HG03575 (cell line): ENCODE measurements at regions not wholly inside any gene's neighbourhood (a gene's known extent, or its start where the extent isn't known, plus 50 kb on each side); places are given as distances from the start of the nearest gene placed in this dataset.
A peak's percentile ranks its signal among the peaks of the same experiment; 100 is the strongest.
"Not testable (repeated sequence)": the region's sequence is repeated elsewhere in the genome, so short reads cannot be mapped to it uniquely, and the experiment has no call there.

Source experiments
- ATAC-seq: cut with Tn5 transposase; IDR thresholded peaks from one replicate; pipeline ENCODE4 v1.9.1; 2021; ENCODE audit not compliant: unreplicated experiment, insufficient number of reproducible peaks, low FRiP score; ENCODE audit errors: extremely low read depth

- ATAC-seq: no peak
Measured at GRCh38 chr12:22802883-22803630, 178.1 kb downstream of the ETNK1 start.

- ATAC-seq: no peak
Measured at GRCh38 chr12:22803725-22804124, 178.8 kb downstream of the ETNK1 start.

DNA sequence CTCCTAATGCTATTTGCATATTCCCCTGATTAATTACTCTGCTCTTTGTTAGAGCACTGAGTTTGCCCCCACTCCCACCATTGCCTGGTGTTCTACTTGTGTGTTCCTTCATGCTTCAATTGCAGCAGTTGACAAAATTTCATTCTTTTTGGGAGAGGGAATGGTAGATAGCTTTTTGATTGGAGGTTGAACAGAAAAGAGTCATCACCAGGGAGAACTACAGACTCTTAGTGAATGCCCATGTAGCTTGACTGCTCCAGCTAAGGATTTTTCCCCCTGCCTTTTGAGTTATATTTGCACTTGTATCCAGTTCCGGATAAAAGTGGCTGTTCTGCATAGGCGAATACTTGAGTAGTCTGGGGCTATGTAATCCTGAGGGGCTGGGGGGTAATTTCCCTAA lies 183.9 kb downstream of the ETNK1 start:
- no peak for ATAC-seq

GRCh38 chr12:22810036-22810435 lies 185.1 kb downstream of the ETNK1 start:
- ATAC-seq: no peak

- no peak for ATAC-seq
Measured at GRCh38 chr12:22812531-22812930, 187.6 kb downstream of the ETNK1 start.

DNA sequence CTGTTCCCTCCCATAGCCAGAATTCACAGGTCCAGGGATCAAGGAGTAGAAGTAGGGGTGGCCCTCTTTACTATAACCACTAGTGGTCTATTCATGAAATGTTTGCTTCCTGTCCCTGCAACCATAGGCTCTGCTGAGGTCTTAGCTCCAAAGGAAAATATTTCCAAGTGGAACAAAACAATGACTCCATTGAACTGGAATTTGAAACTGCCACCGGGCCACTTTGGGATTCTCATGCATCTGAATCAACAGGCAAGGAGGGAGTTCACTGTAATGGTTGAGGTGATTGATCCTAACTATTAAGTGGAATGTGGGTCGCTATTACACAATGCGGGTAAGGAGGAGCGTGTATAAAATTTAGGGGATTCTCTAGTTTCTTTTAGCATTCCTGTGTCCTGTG lies 197.0 kb downstream of the ETNK1 start:
- no peak for ATAC-seq

GRCh38 chr12:22826026-22826425 lies 201.1 kb downstream of the ETNK1 start:
- ATAC-seq: no peak

- ATAC-seq: not testable (repeated sequence)
Measured at GRCh38 chr12:22826446-22826981, 201.5 kb downstream of the ETNK1 start.

- peak; percentile 79 for ATAC-seq
Measured at GRCh38 chr12:22828066-22828465, 203.1 kb downstream of the ETNK1 start.

- ATAC-seq: no peak
Measured at GRCh38 chr12:22835431-22835830, 210.5 kb downstream of the ETNK1 start.

DNA sequence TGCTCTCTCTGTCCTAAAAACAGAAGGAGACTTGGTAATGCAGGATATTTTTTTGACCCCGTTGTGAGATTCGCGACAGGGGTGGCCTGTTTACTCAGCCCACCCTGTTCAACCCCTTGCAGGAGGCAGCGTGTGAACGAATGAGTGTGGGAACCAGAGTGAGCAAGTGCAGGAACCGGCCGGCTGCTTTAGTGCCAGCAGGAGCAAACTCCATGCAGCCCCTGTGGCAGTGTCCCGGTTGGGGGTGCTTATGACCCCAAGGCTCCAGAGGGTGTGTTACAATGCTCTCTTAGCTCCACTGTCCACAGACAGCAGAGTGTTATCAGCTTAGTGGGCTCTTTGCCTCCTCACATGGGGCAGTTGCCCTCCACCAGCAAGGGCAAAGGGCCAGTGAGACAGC lies 225.2 kb downstream of the ETNK1 start:
- no peak for ATAC-seq

GRCh38 chr12:22851532-22851931 lies 226.6 kb downstream of the ETNK1 start:
- no peak for ATAC-seq

- no peak for ATAC-seq
Measured at GRCh38 chr12:22855456-22855855, 230.5 kb downstream of the ETNK1 start.

GRCh38 chr12:22856178-22856577 lies 231.2 kb downstream of the ETNK1 start:
- no peak for ATAC-seq

- ATAC-seq: no peak
Measured at GRCh38 chr12:22858849-22859570, 234.0 kb downstream of the ETNK1 start.

DNA sequence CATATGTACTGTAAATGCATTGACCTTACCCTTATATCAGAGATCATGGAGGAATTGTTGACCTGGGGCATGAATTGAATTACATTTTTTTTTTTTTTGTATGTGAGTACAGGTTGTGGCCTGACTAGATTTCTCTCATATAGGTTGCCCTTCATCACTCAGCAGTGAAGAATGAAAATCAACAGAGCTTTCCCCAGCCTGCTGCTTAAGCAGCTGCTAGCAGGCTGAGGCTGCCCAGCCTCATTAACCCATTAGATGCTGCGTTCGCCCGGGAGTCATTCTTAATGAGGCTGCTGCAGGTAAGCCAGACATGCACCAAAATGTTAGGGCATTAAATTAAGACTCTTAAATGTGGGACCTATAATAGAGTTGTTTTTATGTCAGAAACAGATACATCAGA lies 236.0 kb downstream of the ETNK1 start:
- no peak for ATAC-seq

GRCh38 chr12:22865822-22866221 lies 240.9 kb downstream of the ETNK1 start:
- ATAC-seq: no peak

GRCh38 chr12:22866406-22866805 lies 241.4 kb downstream of the ETNK1 start:
- ATAC-seq: no peak

GRCh38 chr12:22874151-22874550 lies 249.2 kb downstream of the ETNK1 start:
- ATAC-seq: no peak

DNA sequence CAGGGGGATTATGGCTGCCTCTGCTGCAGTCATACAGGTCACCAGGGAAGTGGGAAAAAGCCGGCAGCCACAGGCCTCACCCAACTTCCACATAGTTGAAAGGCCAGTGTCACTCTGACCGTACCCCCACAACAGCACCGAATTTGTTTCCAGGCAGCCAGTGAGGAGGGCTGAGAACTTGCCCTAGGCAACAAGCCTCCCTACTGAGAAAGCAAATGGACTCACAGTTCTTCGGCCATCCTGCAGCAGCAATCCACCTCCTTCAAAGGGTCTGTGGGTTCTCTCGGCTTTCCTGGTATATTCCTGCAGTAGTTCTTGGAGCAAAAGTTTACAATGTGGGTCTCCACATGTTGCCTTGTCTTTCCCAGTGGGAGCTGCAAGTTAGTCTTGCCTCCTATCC lies 251.3 kb downstream of the ETNK1 start:
- no peak for ATAC-seq
